ENCODE measurements at regions not wholly inside any gene's neighbourhood (a gene's known extent, or its start where the extent isn't known, plus 50 kb on each side); places are given as distances from the start of the nearest gene placed in this dataset.

DNA sequence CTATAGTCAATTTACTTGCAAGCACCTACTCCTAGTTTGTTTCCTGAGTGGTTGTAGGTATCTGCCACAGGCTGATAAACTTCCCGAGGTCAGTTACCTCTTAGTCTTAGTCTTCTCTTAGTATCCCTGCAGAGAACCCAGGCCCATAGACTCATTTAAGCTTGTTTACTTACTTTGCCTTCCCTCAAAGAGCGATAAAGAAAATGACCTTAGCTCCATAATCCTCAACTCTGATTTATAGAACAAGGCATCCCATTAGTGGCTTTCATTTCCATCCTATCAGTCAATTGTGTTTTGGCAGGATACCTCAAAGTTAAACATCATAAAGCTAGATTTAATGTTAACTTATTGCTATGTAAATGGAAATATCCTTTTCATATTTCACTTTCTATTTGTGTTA, 119.7 kb downstream of the UCHL5 start:
- TF ChIP-seq, protein P1, sequence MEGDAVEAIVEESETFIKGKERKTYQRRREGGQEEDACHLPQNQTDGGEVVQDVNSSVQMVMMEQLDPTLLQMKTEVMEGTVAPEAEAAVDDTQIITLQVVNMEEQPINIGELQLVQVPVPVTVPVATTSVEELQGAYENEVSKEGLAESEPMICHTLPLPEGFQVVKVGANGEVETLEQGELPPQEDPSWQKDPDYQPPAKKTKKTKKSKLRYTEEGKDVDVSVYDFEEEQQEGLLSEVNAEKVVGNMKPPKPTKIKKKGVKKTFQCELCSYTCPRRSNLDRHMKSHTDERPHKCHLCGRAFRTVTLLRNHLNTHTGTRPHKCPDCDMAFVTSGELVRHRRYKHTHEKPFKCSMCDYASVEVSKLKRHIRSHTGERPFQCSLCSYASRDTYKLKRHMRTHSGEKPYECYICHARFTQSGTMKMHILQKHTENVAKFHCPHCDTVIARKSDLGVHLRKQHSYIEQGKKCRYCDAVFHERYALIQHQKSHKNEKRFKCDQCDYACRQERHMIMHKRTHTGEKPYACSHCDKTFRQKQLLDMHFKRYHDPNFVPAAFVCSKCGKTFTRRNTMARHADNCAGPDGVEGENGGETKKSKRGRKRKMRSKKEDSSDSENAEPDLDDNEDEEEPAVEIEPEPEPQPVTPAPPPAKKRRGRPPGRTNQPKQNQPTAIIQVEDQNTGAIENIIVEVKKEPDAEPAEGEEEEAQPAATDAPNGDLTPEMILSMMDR (IDR thresholded peaks at IDR 0.05), result no peak
- no peak for TF ChIP-seq POLR2A (IDR thresholded peaks at IDR 0.05)
- Histone ChIP-seq H3K4me1 (no peaks in the 10 kb centered on the region), H3K9me3 (no peaks in the 10 kb centered on the region), H3K36me3 (no peaks in the 10 kb centered on the region), H3K27ac (no peak overlapping the region), H3K4me3 (replicated peaks in 1 of 3) (no peak overlapping the region), H3K27me3 (no peaks in the 10 kb centered on the region)
- WGBS, 2 donors, result 49 to 54% methylated on average over 2 of the region's 2 CpGs
- intact Hi-C loops (cut with DNase I), result no loop called here
- no peak for DNase-seq

DNA sequence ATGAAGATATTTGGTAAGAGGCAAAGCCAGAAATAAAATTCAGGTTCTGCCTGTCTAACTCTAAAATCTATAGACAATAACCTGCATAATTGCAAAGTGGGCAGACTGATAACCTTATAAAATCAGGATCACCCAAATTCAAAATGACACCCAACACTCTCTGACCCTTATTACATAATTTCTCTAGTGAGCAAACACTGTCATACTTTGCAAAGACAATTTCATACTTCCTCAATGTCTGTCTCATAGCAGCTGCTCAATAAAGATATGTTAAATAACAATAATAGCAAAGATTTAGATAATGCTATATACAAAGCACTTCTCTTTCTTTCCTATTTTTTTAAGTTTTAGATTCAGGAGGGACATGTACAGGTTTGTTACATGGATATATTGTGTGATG, 118.5 kb downstream of the UCHL5 start:
- intact Hi-C loops (cut with DNase I), result no loop called here
- TF ChIP-seq, protein P1 (IDR thresholded peaks at IDR 0.05), result no peak
- no peak for TF ChIP-seq POLR2A (IDR thresholded peaks at IDR 0.05)
- DNase-seq, result no peak

DNA sequence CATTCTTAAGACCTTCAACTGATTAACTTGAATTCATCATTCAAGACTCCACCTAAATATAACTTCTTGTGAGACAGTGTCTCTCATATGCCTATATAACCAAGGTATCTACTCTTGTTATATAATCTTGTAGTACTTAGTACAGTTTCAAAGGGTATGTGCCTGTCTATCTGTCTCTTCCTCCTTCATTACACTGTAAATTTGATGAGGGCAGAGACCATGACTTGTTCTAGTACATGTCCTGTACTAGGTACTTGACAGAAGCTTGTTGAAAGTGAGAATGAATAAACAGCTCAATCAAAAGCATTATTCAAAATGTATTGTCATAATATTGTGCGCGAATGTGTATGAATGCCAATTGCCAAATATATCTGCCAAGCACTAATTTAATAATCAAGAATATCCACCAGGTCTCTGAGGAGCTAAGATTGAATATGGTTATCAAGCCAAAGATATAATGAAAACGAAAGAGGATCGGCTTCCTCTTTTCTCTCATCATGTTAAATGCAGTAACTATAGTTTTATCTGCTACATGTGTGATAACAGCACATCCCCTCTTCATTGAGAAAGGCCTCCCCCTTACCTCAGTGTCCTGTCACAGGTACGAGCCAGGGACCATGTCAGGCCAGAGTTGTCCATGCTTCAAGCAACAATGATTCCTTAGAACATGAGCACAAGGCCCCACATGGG, 117.3 kb downstream of the UCHL5 start:
- no peak for DNase-seq
- intact Hi-C loops (cut with DNase I), result no loop called here
- Histone ChIP-seq H3K36me3 (no peaks in the 10 kb centered on the region), H3K4me3 (replicated peaks in 1 of 3) (no peak overlapping the region), H3K27me3 (no peaks in the 10 kb centered on the region), H3K27ac (no peak overlapping the region), H3K4me1 (no peaks in the 10 kb centered on the region), H3K9me3 (no peaks in the 10 kb centered on the region)
- 89 to 92% methylated on average over 5 of the region's 5 CpGs for WGBS, 2 donors
- TF ChIP-seq POLR2A (IDR thresholded peaks at IDR 0.05), result no peak
- TF ChIP-seq, protein P1 (IDR thresholded peaks at IDR 0.05), result no peak

More for the DNA sequence above, 118.5 kb downstream of the UCHL5 start:
- Histone ChIP-seq H3K4me3 (replicated peaks in 1 of 3) (no peak overlapping the region), H3K4me1 (no peaks in the 10 kb centered on the region), H3K27me3 (no peaks in the 10 kb centered on the region), H3K36me3 (no peaks in the 10 kb centered on the region), H3K27ac (no peak overlapping the region), H3K9me3 (no peaks in the 10 kb centered on the region)

GRCh38 chr1:192943108-192943507, 116.1 kb downstream of the UCHL5 start:
- WGBS, 2 donors, result 70 to 72% methylated on average over 3 of the region's 3 CpGs
- Histone ChIP-seq H3K27me3 (no peaks in the 10 kb centered on the region), H3K27ac (no peak overlapping the region), H3K9me3 (no peaks in the 10 kb centered on the region), H3K36me3 (no peaks in the 10 kb centered on the region), H3K4me3 (replicated peaks in 1 of 3) (no peak overlapping the region), H3K4me1 (no peaks in the 10 kb centered on the region)
- TF ChIP-seq, protein P1 (IDR thresholded peaks at IDR 0.05), result no peak
- TF ChIP-seq POLR2A (IDR thresholded peaks at IDR 0.05), result no peak
- intact Hi-C loops (cut with DNase I), result no loop called here
- no peak for DNase-seq

GRCh38 chr1:192943522-192943921, 115.6 kb downstream of the UCHL5 start:
- TF ChIP-seq POLR2A (IDR thresholded peaks at IDR 0.05), result no peak
- TF ChIP-seq, protein P1 (IDR thresholded peaks at IDR 0.05), result no peak
- intact Hi-C loops (cut with DNase I), result no loop called here
- no peak for DNase-seq
- H3K36me3 ChIP-seq, result no peaks in the 10 kb centered on the region
- WGBS, 2 donors, result 74 to 100% methylated on average over 1 of the region's 1 CpG
- H3K27ac ChIP-seq, result no peak overlapping the region
- no peaks in the 10 kb centered on the region for H3K27me3 ChIP-seq
- H3K4me1 ChIP-seq, result no peaks in the 10 kb centered on the region
- no peak overlapping the region for H3K4me3 ChIP-seq (replicated peaks in 1 of 3)
- H3K9me3 ChIP-seq, result no peaks in the 10 kb centered on the region

Measured in thyroid gland (tissue), 4 donors.